Right lobe of liver (tissue), 4 donors: ENCODE measurements at regions not wholly inside any gene's neighbourhood (a gene's known extent, or its start where the extent isn't known, plus 50 kb on each side); places are given as distances from the start of the nearest gene placed in this dataset.

ENCODE experiments used
- POLR2A ChIP-seq: fragments of 450-650 bp; IDR thresholded peaks from one replicate; pipeline ENCODE4 v1.6.1; 2017; ENCODE audit warnings: antibody characterized with exemption, mild to moderate bottlenecking
- TF ChIP-seq, protein P1 (sequence below), 4 donors: fragments of 200-600 bp in 3 of 4; fragments of 450-650 bp in 1 of 4; IDR thresholded peaks; one replicate each; pipeline versions ENCODE4 v1.5.1 to v1.8.0; 2016 to 2022; ENCODE audit warnings: antibody characterized with exemption in 4 of 4, mild to moderate bottlenecking in 2 of 4
- donor health status: DM: no; HTN: no; CAD: no.
- donor health status: DM: no; HTN: no; CAD: no.
- donor health status: DM: no; HTN: yes; CAD: no.

DNA sequence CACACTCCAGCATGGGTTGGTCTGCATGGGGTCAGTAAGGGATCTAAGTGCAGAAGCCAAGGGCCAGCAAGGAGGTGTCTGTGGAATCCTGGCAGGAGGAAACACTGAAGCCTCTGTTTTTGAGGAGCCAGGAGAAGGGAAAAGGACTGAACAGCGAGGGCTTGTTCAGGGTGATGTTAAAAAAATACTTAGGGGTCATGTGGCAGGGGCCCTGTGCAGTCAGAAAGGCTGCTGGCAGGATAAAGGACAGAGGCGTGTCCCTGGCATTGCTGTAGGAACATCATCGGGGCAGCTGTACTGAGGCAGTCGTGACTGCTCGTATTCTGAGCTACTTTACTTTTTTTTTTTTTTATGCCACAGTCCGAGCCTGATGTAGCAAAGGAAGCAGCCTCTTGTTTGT lies 127.1 kb upstream of the ZFP64 start:
- TF ChIP-seq, protein P1, sequence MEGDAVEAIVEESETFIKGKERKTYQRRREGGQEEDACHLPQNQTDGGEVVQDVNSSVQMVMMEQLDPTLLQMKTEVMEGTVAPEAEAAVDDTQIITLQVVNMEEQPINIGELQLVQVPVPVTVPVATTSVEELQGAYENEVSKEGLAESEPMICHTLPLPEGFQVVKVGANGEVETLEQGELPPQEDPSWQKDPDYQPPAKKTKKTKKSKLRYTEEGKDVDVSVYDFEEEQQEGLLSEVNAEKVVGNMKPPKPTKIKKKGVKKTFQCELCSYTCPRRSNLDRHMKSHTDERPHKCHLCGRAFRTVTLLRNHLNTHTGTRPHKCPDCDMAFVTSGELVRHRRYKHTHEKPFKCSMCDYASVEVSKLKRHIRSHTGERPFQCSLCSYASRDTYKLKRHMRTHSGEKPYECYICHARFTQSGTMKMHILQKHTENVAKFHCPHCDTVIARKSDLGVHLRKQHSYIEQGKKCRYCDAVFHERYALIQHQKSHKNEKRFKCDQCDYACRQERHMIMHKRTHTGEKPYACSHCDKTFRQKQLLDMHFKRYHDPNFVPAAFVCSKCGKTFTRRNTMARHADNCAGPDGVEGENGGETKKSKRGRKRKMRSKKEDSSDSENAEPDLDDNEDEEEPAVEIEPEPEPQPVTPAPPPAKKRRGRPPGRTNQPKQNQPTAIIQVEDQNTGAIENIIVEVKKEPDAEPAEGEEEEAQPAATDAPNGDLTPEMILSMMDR (IDR thresholded peaks at IDR 0.05), result no peak
- no peak for TF ChIP-seq POLR2A
